IgD-negative memory B cell (primary cell): ENCODE measurements at regions not wholly inside any gene's neighbourhood (a gene's known extent, or its start where the extent isn't known, plus 50 kb on each side); places are given as distances from the start of the nearest gene placed in this dataset.
A peak's percentile ranks its signal among the peaks of the same experiment; 100 is the strongest.

Experiments used
- H3K27ac Mint-ChIP-seq, 3 donors: one replicate each; pipeline ENCODE4 v1.8.0; 2020 to 2022; ENCODE audit warnings: mild to moderate bottlenecking in 3 of 3, mixed read lengths in 3 of 3, moderate library complexity in 1 of 3
- H3K27me3 Mint-ChIP-seq: one replicate; pipeline ENCODE4 v1.8.0; 2021; ENCODE audit warnings: mixed read lengths
- H3K36me3 Mint-ChIP-seq: one replicate; pipeline ENCODE4 v1.8.0; 2020; ENCODE audit warnings: mild to moderate bottlenecking, mixed read lengths
- H3K4me1 Mint-ChIP-seq, 3 donors: one replicate each; pipeline ENCODE4 v1.8.0; 2020 to 2022; ENCODE audit warnings: mixed read lengths in 3 of 3, mild to moderate bottlenecking in 1 of 3
- H3K4me3 Mint-ChIP-seq, 4 donors: one replicate each; pipeline ENCODE4 v1.8.0; 2020 to 2022; ENCODE audit warnings: mild to moderate bottlenecking in 4 of 4, mixed read lengths in 4 of 4, moderate library complexity in 3 of 4
- H3K9me3 Mint-ChIP-seq, 3 donors: one replicate each; pipeline ENCODE4 v1.8.0; 2020 to 2021; ENCODE audit warnings: mixed read lengths in 3 of 3, mild to moderate bottlenecking in 1 of 3

GRCh38 chr17:5675625-5676421, 91.5 kb upstream of the NLRP1 start:
- peaks cover 4% of the 10 kb centered on the region for H3K36me3 Mint-ChIP-seq
- H3K9me3 Mint-ChIP-seq: peaks cover 0 to 5% (median 0%) of the 10 kb centered on the region in 3 donors
- H3K27ac Mint-ChIP-seq: no peak overlapping the region
- H3K4me3 Mint-ChIP-seq: peak overlapping the region in 2 of 4 donors; percentile 40 to 53
- H3K27me3 Mint-ChIP-seq: peaks cover 2% of the 10 kb centered on the region
- peaks cover 13 to 26% (median 15%) of the 10 kb centered on the region in 3 donors for H3K4me1 Mint-ChIP-seq

- no peak overlapping the region for H3K27ac Mint-ChIP-seq
- peaks cover 13 to 29% (median 21%) of the 10 kb centered on the region in 3 donors for H3K4me1 Mint-ChIP-seq
- H3K9me3 Mint-ChIP-seq: peaks cover 0 to 7% (median 0%) of the 10 kb centered on the region in 3 donors
- H3K36me3 Mint-ChIP-seq: peaks cover 4% of the 10 kb centered on the region
- H3K27me3 Mint-ChIP-seq: no peaks in the 10 kb centered on the region
- peak overlapping the region in 1 of 4 donors; percentile 3 for H3K4me3 Mint-ChIP-seq
These were observed 93.3 kb upstream of the NLRP1 start for GRCh38 chr17:5677620-5678019.

- Mint-ChIP-seq H3K4me3 (no peak overlapping the region), H3K9me3 (peaks cover 0 to 7% (median 0%) of the 10 kb centered on the region in 3 donors), H3K27me3 (peaks cover 1% of the 10 kb centered on the region), H3K4me1 (peaks cover 15 to 30% (median 21%) of the 10 kb centered on the region in 3 donors), H3K36me3 (peaks cover 4% of the 10 kb centered on the region), H3K27ac (no peak overlapping the region)
These were observed 93.9 kb upstream of the NLRP1 start for GRCh38 chr17:5678171-5678570.

- peaks cover 0 to 5% (median 0%) of the 10 kb centered on the region in 3 donors for H3K9me3 Mint-ChIP-seq
- peaks cover 6% of the 10 kb centered on the region for H3K27me3 Mint-ChIP-seq
These were observed 96.5 kb upstream of the NLRP1 start for GRCh38 chr17:5680766-5681165.

GRCh38 chr17:5683241-5683640, 98.9 kb upstream of the NLRP1 start:
- no peak overlapping the region for H3K27ac Mint-ChIP-seq

More at GRCh38 chr17:5680766-5681165, 96.5 kb upstream of the NLRP1 start:
- Mint-ChIP-seq H3K27ac (no peak overlapping the region), H3K4me1 (peaks cover 15 to 29% (median 17%) of the 10 kb centered on the region in 3 donors), H3K4me3 (no peak overlapping the region), H3K36me3 (peaks cover 4% of the 10 kb centered on the region)

GRCh38 chr17:5686074-5686635, 101.8 kb upstream of the NLRP1 start:
- Mint-ChIP-seq H3K27me3 (peaks cover 13% of the 10 kb centered on the region), H3K36me3 (peaks cover 4% of the 10 kb centered on the region), H3K9me3 (peaks cover 0 to 6% (median 2%) of the 10 kb centered on the region in 3 donors)

More at GRCh38 chr17:5683241-5683640, 98.9 kb upstream of the NLRP1 start:
- peaks cover 5 to 9% (median 5%) of the 10 kb centered on the region in 3 donors for H3K4me1 Mint-ChIP-seq
- H3K9me3 Mint-ChIP-seq: peaks cover 0 to 5% (median 1%) of the 10 kb centered on the region in 3 donors
- H3K27me3 Mint-ChIP-seq: peaks cover 9% of the 10 kb centered on the region
- peak overlapping the region in 1 of 4 donors; percentile 82 for H3K4me3 Mint-ChIP-seq
- peaks cover 4% of the 10 kb centered on the region for H3K36me3 Mint-ChIP-seq

GRCh38 chr17:5687646-5688045, 103.3 kb upstream of the NLRP1 start:
- Mint-ChIP-seq H3K36me3 (peaks cover 4% of the 10 kb centered on the region), H3K27ac (no peak overlapping the region), H3K4me3 (no peak overlapping the region), H3K9me3 (peaks cover 0 to 6% (median 0%) of the 10 kb centered on the region in 3 donors), H3K4me1 (peaks cover 0 to 6% (median 5%) of the 10 kb centered on the region in 3 donors), H3K27me3 (peaks cover 13% of the 10 kb centered on the region)

More at GRCh38 chr17:5686074-5686635, 101.8 kb upstream of the NLRP1 start:
- Mint-ChIP-seq H3K4me1 (peaks cover 3 to 8% (median 5%) of the 10 kb centered on the region in 3 donors), H3K4me3 (no peak overlapping the region), H3K27ac (no peak overlapping the region)

- Mint-ChIP-seq H3K36me3 (no peaks in the 10 kb centered on the region), H3K9me3 (no peaks in the 10 kb centered on the region), H3K4me3 (no peak overlapping the region), H3K27ac (no peak overlapping the region), H3K27me3 (peaks cover 8% of the 10 kb centered on the region), H3K4me1 (peaks cover 0 to 4% (median 0%) of the 10 kb centered on the region in 3 donors)
These were observed 109.5 kb upstream of the NLRP1 start for GRCh38 chr17:5693821-5694220.

GRCh38 chr17:5694551-5694950, 110.2 kb upstream of the NLRP1 start:
- Mint-ChIP-seq H3K36me3 (no peaks in the 10 kb centered on the region), H3K27me3 (peaks cover 9% of the 10 kb centered on the region), H3K4me1 (peaks cover 0 to 4% (median 0%) of the 10 kb centered on the region in 3 donors), H3K9me3 (peaks cover 2 to 4% (median 2%) of the 10 kb centered on the region in 3 donors), H3K27ac (no peak overlapping the region), H3K4me3 (no peak overlapping the region)

GRCh38 chr17:5695480-5695879, 111.2 kb upstream of the NLRP1 start:
- H3K9me3 Mint-ChIP-seq: peaks cover 2 to 4% (median 2%) of the 10 kb centered on the region in 3 donors
- no peak overlapping the region for H3K4me3 Mint-ChIP-seq
- peaks cover 0 to 4% (median 0%) of the 10 kb centered on the region in 3 donors for H3K4me1 Mint-ChIP-seq
- H3K36me3 Mint-ChIP-seq: no peaks in the 10 kb centered on the region
- H3K27ac Mint-ChIP-seq: no peak overlapping the region
- H3K27me3 Mint-ChIP-seq: peaks cover 11% of the 10 kb centered on the region

- Mint-ChIP-seq H3K9me3 (peaks cover 5 to 15% (median 6%) of the 10 kb centered on the region in 3 donors), H3K4me1 (peaks cover 0 to 4% (median 3%) of the 10 kb centered on the region in 3 donors), H3K4me3 (no peak overlapping the region), H3K27ac (no peak overlapping the region), H3K36me3 (no peaks in the 10 kb centered on the region), H3K27me3 (peaks cover 19% of the 10 kb centered on the region)
These were observed 114.7 kb upstream of the NLRP1 start for GRCh38 chr17:5698959-5699358.

- peaks cover 5 to 15% (median 6%) of the 10 kb centered on the region in 3 donors for H3K9me3 Mint-ChIP-seq
- no peak overlapping the region for H3K27ac Mint-ChIP-seq
- H3K4me1 Mint-ChIP-seq: peaks cover 0 to 4% (median 4%) of the 10 kb centered on the region in 3 donors
- H3K36me3 Mint-ChIP-seq: no peaks in the 10 kb centered on the region
- no peak overlapping the region for H3K4me3 Mint-ChIP-seq
- peaks cover 24% of the 10 kb centered on the region for H3K27me3 Mint-ChIP-seq
These were observed 115.5 kb upstream of the NLRP1 start for GRCh38 chr17:5699814-5700213.

GRCh38 chr17:5700745-5701144, 116.4 kb upstream of the NLRP1 start:
- Mint-ChIP-seq H3K4me3 (no peak overlapping the region), H3K36me3 (no peaks in the 10 kb centered on the region), H3K4me1 (peaks cover 0 to 4% (median 4%) of the 10 kb centered on the region in 3 donors), H3K27ac (no peak overlapping the region), H3K27me3 (peaks cover 30% of the 10 kb centered on the region), H3K9me3 (peaks cover 5 to 15% (median 6%) of the 10 kb centered on the region in 3 donors)

GRCh38 chr17:5701381-5701780, 117.1 kb upstream of the NLRP1 start:
- Mint-ChIP-seq H3K36me3 (no peaks in the 10 kb centered on the region), H3K27me3 (peaks cover 30% of the 10 kb centered on the region), H3K4me1 (peaks cover 0 to 4% (median 4%) of the 10 kb centered on the region in 3 donors), H3K27ac (no peak overlapping the region), H3K9me3 (peaks cover 5 to 15% (median 6%) of the 10 kb centered on the region in 3 donors), H3K4me3 (no peak overlapping the region)

GRCh38 chr17:5702951-5703510, 118.7 kb upstream of the NLRP1 start:
- Mint-ChIP-seq H3K4me3 (no peak overlapping the region), H3K9me3 (peaks cover 5 to 15% (median 6%) of the 10 kb centered on the region in 3 donors), H3K27me3 (peaks cover 30% of the 10 kb centered on the region), H3K27ac (no peak overlapping the region), H3K4me1 (peaks cover 0 to 4% (median 3%) of the 10 kb centered on the region in 3 donors), H3K36me3 (no peaks in the 10 kb centered on the region)
